ENCODE measurements at regions not wholly inside any gene's neighbourhood (a gene's known extent, or its start where the extent isn't known, plus 50 kb on each side); places are given as distances from the start of the nearest gene placed in this dataset.
A peak's percentile ranks its signal among the peaks of the same experiment; 100 is the strongest.
"Not testable (repeated sequence)": the region's sequence is repeated elsewhere in the genome, so short reads cannot be mapped to it uniquely, and the experiment has no call there.

- intact Hi-C loops (cut with DNase I) = no loop called here
- Histone ChIP-seq H3K27me3 (no peaks in the 10 kb centered on the region), H3K27ac (no peak overlapping the region), H3K4me3 (no peak overlapping the region), H3K9me3 (no peaks in the 10 kb centered on the region), H3K4me1 (no peaks in the 10 kb centered on the region), H3K36me3 (peaks cover 0 to 24% of the 10 kb centered on the region in 2 donors)
- peak in 1 of 4 donors; percentile 74 for DNase-seq
- no peak for ATAC-seq
- no peak for TF ChIP-seq CTCF (IDR thresholded peaks at IDR 0.05)
These were observed 154.2 kb upstream of the KCTD7 start for GRCh38 chr7:66474441-66474840.

GRCh38 chr7:66476056-66476455, 152.6 kb upstream of the KCTD7 start:
- not testable (repeated sequence) for H3K9me3 ChIP-seq, DNase-seq, H3K27ac ChIP-seq, H3K4me1 ChIP-seq, H3K4me3 ChIP-seq, ATAC-seq, H3K27me3 ChIP-seq
- intact Hi-C loops (cut with DNase I) = loop anchor here in 1 of 2 donors (5.0 kb wide), 1 partner anchor 111 kb away; no protein-coding TSS in a partner anchor
- H3K36me3 ChIP-seq = peaks cover 0 to 31% of the 10 kb centered on the region in 2 donors

- not testable (repeated sequence) for H3K9me3 ChIP-seq, H3K4me1 ChIP-seq, DNase-seq, H3K27me3 ChIP-seq, H3K27ac ChIP-seq, ATAC-seq, H3K4me3 ChIP-seq
- intact Hi-C loops (cut with DNase I) = loop anchor here in 1 of 2 donors (5.0 kb wide), 1 partner anchor 109 kb away; no protein-coding TSS in a partner anchor
- H3K36me3 ChIP-seq = peaks cover 0 to 31% of the 10 kb centered on the region in 2 donors
These were observed 150.8 kb upstream of the KCTD7 start for GRCh38 chr7:66477822-66478397.

GRCh38 chr7:66481229-66481628, 147.5 kb upstream of the KCTD7 start:
- H3K27ac ChIP-seq; intact Hi-C loops (cut with DNase I); DNase-seq; H3K27me3 ChIP-seq; H3K9me3 ChIP-seq; ATAC-seq; H3K4me1 ChIP-seq; H3K4me3 ChIP-seq: not testable (repeated sequence)
- H3K36me3 ChIP-seq = peaks cover 0 to 20% of the 10 kb centered on the region in 2 donors

- DNase-seq; H3K27ac ChIP-seq; ATAC-seq; H3K4me3 ChIP-seq; H3K27me3 ChIP-seq; H3K36me3 ChIP-seq; H3K9me3 ChIP-seq; intact Hi-C loops (cut with DNase I): not testable (repeated sequence)
- H3K4me1 ChIP-seq = peaks cover 0 to 10% of the 10 kb centered on the region in 2 donors
These were observed 139.6 kb upstream of the KCTD7 start for GRCh38 chr7:66489065-66489464.

- H3K36me3 ChIP-seq; H3K27me3 ChIP-seq; H3K27ac ChIP-seq; H3K4me3 ChIP-seq; DNase-seq; intact Hi-C loops (cut with DNase I); H3K9me3 ChIP-seq; ATAC-seq: not testable (repeated sequence)
- H3K4me1 ChIP-seq = peaks cover 0 to 17% of the 10 kb centered on the region in 2 donors
These were observed 138.9 kb upstream of the KCTD7 start for GRCh38 chr7:66489741-66490140.

- DNase-seq; H3K9me3 ChIP-seq; ATAC-seq; H3K27ac ChIP-seq; H3K36me3 ChIP-seq; H3K4me3 ChIP-seq; intact Hi-C loops (cut with DNase I); H3K27me3 ChIP-seq: not testable (repeated sequence)
- H3K4me1 ChIP-seq = peaks cover 0 to 17% of the 10 kb centered on the region in 2 donors
These were observed 137.7 kb upstream of the KCTD7 start for GRCh38 chr7:66490979-66491378.

GRCh38 chr7:66492405-66492804, 136.3 kb upstream of the KCTD7 start:
- H3K36me3 ChIP-seq; intact Hi-C loops (cut with DNase I); DNase-seq; H3K9me3 ChIP-seq; ATAC-seq; H3K27me3 ChIP-seq; H3K27ac ChIP-seq: not testable (repeated sequence)
- peak overlapping the region in 1 of 2 donors; percentile 70 for H3K4me3 ChIP-seq
- H3K4me1 ChIP-seq = peaks cover 0 to 17% of the 10 kb centered on the region in 2 donors

All from left lung (tissue), 4 donors.